Caco-2 (cell line): ENCODE measurements at regions not wholly inside any gene's neighbourhood (a gene's known extent, or its start where the extent isn't known, plus 50 kb on each side); places are given as distances from the start of the nearest gene placed in this dataset.

Experiments
- BruUV-seq: library from RNA; stranded (reverse); fragments of 400-500 nt; replicated peaks from 2 replicates; lab custom pipeline; 2021; lab: Mats Ljungman, UMichigan
- CTCF ChIA-PET: fragments of 300-600 bp; sonication (Branson Sonifier 250); formaldehyde crosslinking; loops from one replicate; lab custom pipeline; 2022; ENCODE audit warnings: antibody characterized with exemption; lab: Charles Lee
- POLR2A ChIA-PET: fragments of 300-600 bp; sonication (Branson Sonifier 250); formaldehyde crosslinking; loops from one replicate; lab custom pipeline; 2022; ENCODE audit warnings: antibody characterized with exemption; lab: Charles Lee
- DNase-seq, 2 experiments: peaks; one replicate each; pipeline versions ENCODE4 v3.0.0 to v3.0.0-alpha.2; 2020 to 2022
- H3K27me3 ChIP-seq: replicated peaks from 2 replicates; pipeline ENCODE4 v1.6.0; 2011; ENCODE audit warnings: low read length; ENCODE audit not compliant: control insufficient read depth, insufficient read depth
- H3K36me3 ChIP-seq: 2 replicates; pipeline ENCODE4 v1.5.1; 2011; ENCODE audit warnings: low read length; ENCODE audit not compliant: control insufficient read depth, insufficient read depth
- H3K4me1 ChIP-seq: fragments of 250-450 bp; sonication (Bioruptor Pico); 2 replicates; pipeline ENCODE4 v1.5.1; 2020; ENCODE audit warnings: mild to moderate bottlenecking
- H3K4me3 ChIP-seq: 2 replicates; pipeline ENCODE4 v1.5.1; 2011; ENCODE audit warnings: low read depth, mild to moderate bottlenecking, control low read depth, low read length
- H3K9me3 ChIP-seq: fragments of 250-450 bp; sonication (Bioruptor Pico); 2 replicates; pipeline ENCODE4 v1.5.1; 2020; ENCODE audit warnings: mild to moderate bottlenecking, moderate library complexity
- H3K27ac Mint-ChIP-seq: one replicate; pipeline ENCODE4 v1.8.0; 2022; ENCODE audit warnings: mixed read lengths; ENCODE audit not compliant: unreplicated experiment
- H3K27me3 Mint-ChIP-seq: one replicate; pipeline ENCODE4 v1.8.0; 2022; ENCODE audit warnings: mixed read lengths; ENCODE audit not compliant: insufficient read depth, unreplicated experiment
- H3K36me3 Mint-ChIP-seq: one replicate; pipeline ENCODE4 v1.8.0; 2022; ENCODE audit warnings: mild to moderate bottlenecking, mixed read lengths; ENCODE audit not compliant: insufficient read depth, unreplicated experiment
- H3K4me1 Mint-ChIP-seq: one replicate; pipeline ENCODE4 v1.8.0; 2022; ENCODE audit warnings: low read depth, mixed read lengths; ENCODE audit not compliant: unreplicated experiment
- H3K4me3 Mint-ChIP-seq: one replicate; pipeline ENCODE4 v1.8.0; 2022; ENCODE audit warnings: mild to moderate bottlenecking, moderate library complexity, mixed read lengths; ENCODE audit not compliant: unreplicated experiment
- H3K9me3 Mint-ChIP-seq: one replicate; pipeline ENCODE4 v1.8.0; 2022; ENCODE audit warnings: mixed read lengths; ENCODE audit not compliant: unreplicated experiment
- intact Hi-C: fragments of 100-400 bp; cut with micrococcal nuclease; formaldehyde crosslinking; loops from one replicate; pipeline ENCODE4 v1.10.0; 2022; ENCODE audit not compliant: unreplicated experiment
- TF ChIP-seq, protein P1 (sequence below), 2 experiments: fragments of 200-600 bp in 1 of 2; IDR thresholded peaks; 1 replicate in 1 of 2; 2 replicates in 1 of 2; pipeline versions ENCODE4 v1.5.1 to v1.8.0; 2011 to 2022; ENCODE audit warnings: antibody characterized with exemption in 1 of 2, control low read depth in 1 of 2, inconsistent platforms in 1 of 2, low read depth in 1 of 2, low read length in 1 of 2, mild to moderate bottlenecking in 1 of 2, moderate library complexity in 1 of 2; ENCODE audit not compliant: insufficient read depth in 1 of 2, severe bottlenecking in 1 of 2, unreplicated experiment in 1 of 2

DNA sequence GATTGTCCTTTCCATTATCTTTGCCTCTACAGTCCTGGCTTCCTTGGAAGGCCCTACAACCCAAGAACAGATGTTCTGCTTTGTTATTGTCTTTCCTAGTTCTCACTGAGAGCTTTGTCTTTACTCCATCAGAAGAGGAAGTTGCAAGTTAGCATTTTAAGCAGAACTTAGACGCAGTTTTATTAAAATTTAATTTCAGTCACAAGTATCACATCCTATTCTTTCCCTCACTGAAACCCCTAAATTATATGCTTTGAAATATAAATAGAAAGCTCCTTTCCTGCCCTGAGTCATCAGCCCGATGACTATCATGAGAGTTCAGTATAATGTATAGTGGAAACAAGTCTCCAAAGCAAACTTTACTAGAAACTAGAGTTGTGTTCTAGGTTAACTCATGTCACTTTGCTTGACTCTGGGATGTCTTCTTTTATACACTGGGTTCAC lies 291.2 kb upstream of the RBMS3 start:
- H3K36me3 ChIP-seq = no peaks in the 10 kb centered on the region
- no peak overlapping the region for H3K4me3 Mint-ChIP-seq
- POLR2A ChIA-PET = no interaction called here
- no peaks in the 10 kb centered on the region for H3K4me1 ChIP-seq
- no peaks in the 10 kb centered on the region for H3K27me3 Mint-ChIP-seq
- H3K27me3 ChIP-seq = no peaks in the 10 kb centered on the region
- H3K27ac Mint-ChIP-seq = no peak overlapping the region
- TF ChIP-seq, protein P1, sequence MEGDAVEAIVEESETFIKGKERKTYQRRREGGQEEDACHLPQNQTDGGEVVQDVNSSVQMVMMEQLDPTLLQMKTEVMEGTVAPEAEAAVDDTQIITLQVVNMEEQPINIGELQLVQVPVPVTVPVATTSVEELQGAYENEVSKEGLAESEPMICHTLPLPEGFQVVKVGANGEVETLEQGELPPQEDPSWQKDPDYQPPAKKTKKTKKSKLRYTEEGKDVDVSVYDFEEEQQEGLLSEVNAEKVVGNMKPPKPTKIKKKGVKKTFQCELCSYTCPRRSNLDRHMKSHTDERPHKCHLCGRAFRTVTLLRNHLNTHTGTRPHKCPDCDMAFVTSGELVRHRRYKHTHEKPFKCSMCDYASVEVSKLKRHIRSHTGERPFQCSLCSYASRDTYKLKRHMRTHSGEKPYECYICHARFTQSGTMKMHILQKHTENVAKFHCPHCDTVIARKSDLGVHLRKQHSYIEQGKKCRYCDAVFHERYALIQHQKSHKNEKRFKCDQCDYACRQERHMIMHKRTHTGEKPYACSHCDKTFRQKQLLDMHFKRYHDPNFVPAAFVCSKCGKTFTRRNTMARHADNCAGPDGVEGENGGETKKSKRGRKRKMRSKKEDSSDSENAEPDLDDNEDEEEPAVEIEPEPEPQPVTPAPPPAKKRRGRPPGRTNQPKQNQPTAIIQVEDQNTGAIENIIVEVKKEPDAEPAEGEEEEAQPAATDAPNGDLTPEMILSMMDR (IDR thresholded peaks at IDR 0.05; ENCODE audit: insufficient read depth in 1 of 2, low read depth in 1 of 2, low read length in 1 of 2, severe bottlenecking in 1 of 2, unreplicated experiment in 1 of 2) = no peak
- intact Hi-C loops = no loop called here
- no TSS peak for BruUV-seq
- H3K9me3 ChIP-seq = no peaks in the 10 kb centered on the region
- H3K4me1 Mint-ChIP-seq = no peaks in the 10 kb centered on the region
- no peak overlapping the region for H3K4me3 ChIP-seq
- no peak for DNase-seq
- no peaks in the 10 kb centered on the region for H3K36me3 Mint-ChIP-seq
- no peaks in the 10 kb centered on the region for H3K9me3 Mint-ChIP-seq
- CTCF ChIA-PET = no interaction called here

DNA sequence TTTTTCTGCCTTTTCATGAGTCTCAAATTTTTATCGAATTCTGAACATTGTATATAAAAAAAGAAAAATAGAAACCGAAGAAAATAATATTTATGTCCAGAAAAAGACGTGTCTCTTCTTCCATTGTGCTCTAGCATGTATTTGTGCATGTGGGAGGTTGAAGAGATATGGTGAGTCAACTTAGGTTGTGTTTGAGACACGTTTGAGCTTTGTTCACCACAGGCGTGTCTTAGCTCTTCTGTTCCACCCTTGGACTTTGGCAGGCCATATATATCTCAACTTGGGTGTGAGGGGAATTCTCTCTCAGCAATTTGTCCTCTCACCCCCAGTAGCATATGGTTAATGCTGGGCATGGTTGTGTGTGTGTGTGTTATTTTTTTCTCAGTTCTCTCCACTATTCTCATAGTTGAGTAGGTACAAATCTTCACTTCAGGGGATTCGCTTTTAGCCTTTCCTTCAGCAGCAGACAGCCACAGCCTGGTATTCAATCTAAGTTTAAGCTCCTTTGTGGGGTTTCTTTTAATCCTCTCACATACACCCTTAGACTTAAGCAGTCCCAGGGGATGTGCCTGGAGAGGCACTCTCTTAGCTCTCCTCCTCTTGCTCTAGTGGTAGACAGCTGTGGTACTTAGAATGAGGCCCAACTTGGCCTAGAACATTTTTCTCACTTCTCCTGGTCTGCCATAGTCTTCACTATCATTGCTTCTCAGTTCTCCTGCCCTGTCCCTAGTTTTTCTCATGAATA lies 286.5 kb upstream of the RBMS3 start:
- no peaks in the 10 kb centered on the region for H3K9me3 ChIP-seq
- DNase-seq = no peak
- Mint-ChIP-seq H3K4me1 (no peaks in the 10 kb centered on the region), H3K4me3 (no peak overlapping the region), H3K36me3 (no peaks in the 10 kb centered on the region), H3K27me3 (no peaks in the 10 kb centered on the region), H3K9me3 (no peaks in the 10 kb centered on the region), H3K27ac (no peak overlapping the region)
- no peaks in the 10 kb centered on the region for H3K27me3 ChIP-seq
- TF ChIP-seq, protein P1 (IDR thresholded peaks at IDR 0.05; ENCODE audit: insufficient read depth in 1 of 2, low read depth in 1 of 2, low read length in 1 of 2, severe bottlenecking in 1 of 2, unreplicated experiment in 1 of 2) = no peak
- no peaks in the 10 kb centered on the region for H3K4me1 ChIP-seq
- no TSS peak for BruUV-seq
- CTCF ChIA-PET = no interaction called here
- POLR2A ChIA-PET = no interaction called here
- no peaks in the 10 kb centered on the region for H3K36me3 ChIP-seq
- intact Hi-C loops = no loop called here
- H3K4me3 ChIP-seq = no peak overlapping the region

DNA sequence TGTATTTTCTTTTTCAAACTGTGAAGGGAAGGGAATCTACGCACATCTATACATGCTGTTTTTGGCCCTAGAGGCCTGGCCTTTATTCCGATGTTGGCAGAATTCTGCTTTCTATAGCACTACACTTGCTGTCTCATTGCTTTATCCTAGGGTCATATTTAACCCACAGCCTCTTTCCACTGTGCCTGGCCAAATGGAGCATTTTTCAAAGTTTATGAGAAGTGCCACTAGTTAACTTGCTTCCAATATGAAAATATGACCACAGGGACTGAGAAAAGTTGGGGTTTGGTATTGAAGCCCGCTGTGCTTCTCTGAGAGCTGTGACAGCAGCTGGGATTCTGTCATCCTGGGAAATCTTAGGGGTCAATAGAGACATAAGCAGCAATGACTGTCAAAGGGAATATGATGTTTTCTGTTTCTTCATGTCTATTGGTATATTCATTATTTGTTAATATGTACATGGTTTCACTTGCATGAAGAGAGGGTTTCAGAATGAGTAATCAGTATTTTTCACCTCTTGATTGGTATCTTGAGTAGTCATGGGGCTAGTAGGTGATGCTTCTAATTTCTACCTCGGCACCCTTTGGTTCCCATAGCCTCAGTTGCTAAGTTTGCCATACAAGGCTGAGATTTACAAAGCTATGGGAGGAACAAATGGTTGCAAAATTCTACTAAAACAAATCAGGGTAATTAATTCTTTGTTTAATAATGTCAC lies 275.8 kb upstream of the RBMS3 start:
- H3K36me3 ChIP-seq = no peaks in the 10 kb centered on the region
- ChIA-PET CTCF (no interaction called here), POLR2A (no interaction called here)
- Mint-ChIP-seq H3K27me3 (no peaks in the 10 kb centered on the region), H3K36me3 (no peaks in the 10 kb centered on the region), H3K27ac (no peak overlapping the region), H3K4me3 (no peak overlapping the region), H3K4me1 (no peaks in the 10 kb centered on the region), H3K9me3 (no peaks in the 10 kb centered on the region)
- BruUV-seq = no TSS peak
- no peak overlapping the region for H3K4me3 ChIP-seq
- DNase-seq = no peak
- no peaks in the 10 kb centered on the region for H3K4me1 ChIP-seq
- TF ChIP-seq, protein P1 (IDR thresholded peaks at IDR 0.05; ENCODE audit: insufficient read depth in 1 of 2, low read depth in 1 of 2, low read length in 1 of 2, severe bottlenecking in 1 of 2, unreplicated experiment in 1 of 2) = no peak
- H3K9me3 ChIP-seq = no peaks in the 10 kb centered on the region
- intact Hi-C loops = no loop called here
- H3K27me3 ChIP-seq = no peaks in the 10 kb centered on the region
